Activated CD4-positive, CD25-positive, alpha-beta regulatory T cell treated with anti-CD3 and anti-CD28 coated beads, Interleukin-2, amount 50 U/mL, for 16 hours (primary cell): ENCODE measurements at regions not wholly inside any gene's neighbourhood (a gene's known extent, or its start where the extent isn't known, plus 50 kb on each side); places are given as distances from the start of the nearest gene placed in this dataset.
"Not testable (repeated sequence)": the region's sequence is repeated elsewhere in the genome, so short reads cannot be mapped to it uniquely, and the experiment has no call there.

Experiments used
- DNase-seq: peaks from one replicate; pipeline ENCODE4 v3.0.0-alpha.2; 2020; ENCODE audit warnings: low read depth, low spot score

- no peak for DNase-seq
Observed at GRCh38 chr4:101670370-101670769, 120.2 kb upstream of the BANK1 start.

GRCh38 chr4:101669832-101670188 is 120.7 kb upstream of the BANK1 start:
- no peak for DNase-seq

- DNase-seq = no peak
Observed at GRCh38 chr4:101669138-101669831, 121.2 kb upstream of the BANK1 start.

- DNase-seq = no peak
Observed at GRCh38 chr4:101667348-101667747, 123.2 kb upstream of the BANK1 start.

- no peak for DNase-seq
Observed at GRCh38 chr4:101660607-101661006, 129.9 kb upstream of the BANK1 start.

GRCh38 chr4:101655857-101656256 is 134.7 kb upstream of the BANK1 start:
- DNase-seq = no peak

- DNase-seq = no peak
Observed at GRCh38 chr4:101655005-101655404, 135.5 kb upstream of the BANK1 start.

GRCh38 chr4:101651778-101652177 is 138.8 kb upstream of the BANK1 start:
- DNase-seq = no peak

- no peak for DNase-seq
Observed at GRCh38 chr4:101649790-101650515, 140.6 kb upstream of the BANK1 start.

GRCh38 chr4:101647710-101648034 is 142.9 kb upstream of the BANK1 start:
- no peak for DNase-seq

- no peak for DNase-seq
Observed at GRCh38 chr4:101644516-101644915, 146.0 kb upstream of the BANK1 start.

GRCh38 chr4:101643186-101643837 is 147.2 kb upstream of the BANK1 start:
- no peak for DNase-seq

- DNase-seq = not testable (repeated sequence)
Observed at GRCh38 chr4:101632766-101633165, 157.8 kb upstream of the BANK1 start.

- no peak for DNase-seq
Observed at GRCh38 chr4:101630319-101630986, 160.1 kb upstream of the BANK1 start.

GRCh38 chr4:101621120-101621519 is 169.4 kb upstream of the BANK1 start:
- no peak for DNase-seq

GRCh38 chr4:101615652-101616051 is 174.9 kb upstream of the BANK1 start:
- no peak for DNase-seq

GRCh38 chr4:101606989-101607388 is 183.5 kb upstream of the BANK1 start:
- not testable (repeated sequence) for DNase-seq

- no peak for DNase-seq
Observed at GRCh38 chr4:101604976-101605375, 185.6 kb upstream of the BANK1 start.

GRCh38 chr4:101600287-101600686 is 190.2 kb upstream of the BANK1 start:
- DNase-seq = no peak

GRCh38 chr4:101599620-101600019 is 190.9 kb upstream of the BANK1 start:
- no peak for DNase-seq

- DNase-seq = no peak
Observed at GRCh38 chr4:101596781-101597552, 193.6 kb upstream of the BANK1 start.

GRCh38 chr4:101594588-101594987 is 195.9 kb upstream of the BANK1 start:
- DNase-seq = no peak
